ENCODE measurements at regions not wholly inside any gene's neighbourhood (a gene's known extent, or its start where the extent isn't known, plus 50 kb on each side); places are given as distances from the start of the nearest gene placed in this dataset.

GRCh38 chr11:15473954-15474837, 359.5 kb downstream of the INSC start:
- CTCF ChIA-PET: no interaction called here
- no peaks in the 10 kb centered on the region for H3K9me3 ChIP-seq (ENCODE audit: control insufficient read depth in 1 of 2, insufficient read depth in 1 of 2, low read depth in 1 of 2, low read length in 2 of 2)

DNA sequence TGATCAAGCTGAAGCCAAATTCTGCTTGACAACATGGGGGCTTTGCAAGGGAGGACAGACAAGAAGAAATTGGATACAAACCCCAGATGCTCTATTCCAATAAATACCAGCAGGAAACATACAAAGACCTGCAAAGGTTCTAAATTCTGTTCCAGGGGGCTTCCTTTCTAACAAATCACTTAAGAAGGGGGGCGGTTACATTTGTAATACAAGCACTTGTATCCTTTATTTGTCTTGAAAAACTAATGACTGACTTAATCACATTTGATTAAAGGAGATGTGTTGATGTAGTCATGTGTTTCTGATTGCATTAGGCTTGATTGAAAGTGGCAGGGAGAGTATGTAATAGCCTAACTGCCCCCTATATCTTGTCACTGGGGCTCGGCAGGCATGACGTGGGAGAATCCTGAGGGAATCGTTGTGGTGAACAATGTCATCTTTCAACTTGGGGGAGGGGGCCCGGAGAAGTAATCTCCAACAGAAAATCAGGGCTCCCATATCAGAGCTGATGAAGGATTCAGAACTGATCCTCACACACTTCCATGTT, 361.7 kb downstream of the INSC start:
- H3K9me2 ChIP-seq (ENCODE audit: insufficient read depth): no peaks in the 10 kb centered on the region
- H3K79me2 ChIP-seq (ENCODE audit: insufficient read depth, low read length): no peaks in the 10 kb centered on the region
- peaks cover 13% of the 10 kb centered on the region for H3K27me3 ChIP-seq (ENCODE audit: insufficient read depth, low read length)
- H3K4me1 ChIP-seq (ENCODE audit: control insufficient read depth in 1 of 2, insufficient read depth in 2 of 2, low read length in 2 of 2): no peaks in the 10 kb centered on the region
- H3K27ac ChIP-seq (ENCODE audit: low read depth, low read length): no peak overlapping the region
- no peak overlapping the region for H3K4me2 ChIP-seq (ENCODE audit: low read length)
- CTCF ChIA-PET: no interaction called here
- H3K9me3 ChIP-seq (ENCODE audit: control insufficient read depth in 1 of 2, insufficient read depth in 1 of 2, low read depth in 1 of 2, low read length in 2 of 2): no peaks in the 10 kb centered on the region
- H3K9ac ChIP-seq (ENCODE audit: low read length): no peak overlapping the region
- RAD21 ChIA-PET (ENCODE audit: low non-redundant PET in 1 of 2, low total read pairs in 2 of 2, uncharacterized antibody in 2 of 2, unreplicated experiment in 2 of 2): no interaction called here
- TF ChIP-seq YY1 (IDR thresholded peaks at IDR 0.05; ENCODE audit: extremely low read depth, insufficient replicate concordance, low read depth, low read length) (no peak), ZFX (IDR thresholded peaks at IDR 0.05) (no peak), SIN3A (IDR thresholded peaks at IDR 0.05; ENCODE audit: low read depth) (no peak), SP1 (IDR thresholded peaks at IDR 0.05; ENCODE audit: low read depth) (no peak)
- intact Hi-C loops (cut with micrococcal nuclease): no loop called here
- no peak for DNase-seq (ENCODE audit: low read depth, low spot score)
- no peak overlapping the region for H2AFZ ChIP-seq (ENCODE audit: low read depth, low read length, poor library complexity, severe bottlenecking)
- H4K20me1 ChIP-seq (ENCODE audit: insufficient read depth): no peaks in the 10 kb centered on the region
- H3K36me3 ChIP-seq (ENCODE audit: control insufficient read depth in 1 of 2, insufficient read depth in 2 of 2, low read length in 2 of 2): no peaks in the 10 kb centered on the region
- no TSS peak for BruUV-seq (replicated peaks)
- no peak for ATAC-seq
- POLR2A ChIA-PET: no interaction called here
- H3K4me3 ChIP-seq (replicated peaks in 1 of 2; ENCODE audit: low read depth in 1 of 2, low read length in 2 of 2): no peak overlapping the region

More at GRCh38 chr11:15473954-15474837, 359.5 kb downstream of the INSC start:
- ChIA-PET RAD21 (ENCODE audit: low non-redundant PET in 1 of 2, low total read pairs in 2 of 2, uncharacterized antibody in 2 of 2, unreplicated experiment in 2 of 2) (no interaction called here), POLR2A (no interaction called here)
- ATAC-seq: no peak
- Histone ChIP-seq H3K4me3 (replicated peaks in 1 of 2; ENCODE audit: low read depth in 1 of 2, low read length in 2 of 2) (no peak overlapping the region), H3K27me3 (ENCODE audit: insufficient read depth, low read length) (peaks cover 16% of the 10 kb centered on the region), H3K79me2 (ENCODE audit: insufficient read depth, low read length) (no peaks in the 10 kb centered on the region), H3K9me2 (ENCODE audit: insufficient read depth) (no peaks in the 10 kb centered on the region), H4K20me1 (ENCODE audit: insufficient read depth) (no peaks in the 10 kb centered on the region), H3K4me1 (ENCODE audit: control insufficient read depth in 1 of 2, insufficient read depth in 2 of 2, low read length in 2 of 2) (no peaks in the 10 kb centered on the region), H3K9ac (ENCODE audit: low read length) (no peak overlapping the region), H2AFZ (ENCODE audit: low read depth, low read length, poor library complexity, severe bottlenecking) (no peak overlapping the region), H3K27ac (ENCODE audit: low read depth, low read length) (no peak overlapping the region), H3K36me3 (ENCODE audit: control insufficient read depth in 1 of 2, insufficient read depth in 2 of 2, low read length in 2 of 2) (no peaks in the 10 kb centered on the region), H3K4me2 (ENCODE audit: low read length) (no peak overlapping the region)
- intact Hi-C loops (cut with micrococcal nuclease): no loop called here
- DNase-seq (ENCODE audit: low read depth, low spot score): no peak
- BruUV-seq (replicated peaks): no TSS peak
- TF ChIP-seq POLR2AphosphoS5 (IDR thresholded peaks at IDR 0.05; ENCODE audit: low read depth, low read length) (no peak), EZH2 (IDR thresholded peaks at IDR 0.05) (no peak)
- TF ChIP-seq, protein P1, sequence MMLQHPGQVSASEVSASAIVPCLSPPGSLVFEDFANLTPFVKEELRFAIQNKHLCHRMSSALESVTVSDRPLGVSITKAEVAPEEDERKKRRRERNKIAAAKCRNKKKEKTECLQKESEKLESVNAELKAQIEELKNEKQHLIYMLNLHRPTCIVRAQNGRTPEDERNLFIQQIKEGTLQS (IDR thresholded peaks at IDR 0.05): no peak

Measured in HCT116 (cell line).